ENCODE measurements at regions not wholly inside any gene's neighbourhood (a gene's known extent, or its start where the extent isn't known, plus 50 kb on each side); places are given as distances from the start of the nearest gene placed in this dataset.

GRCh38 chr12:88960213-88960878 is 380.1 kb upstream of the KITLG start:
- no peak for DNase-seq (ENCODE audit: low read depth)
- H3K4me3 ChIP-seq (ENCODE audit: low read depth, low read length), result no peak overlapping the region
- no peak for TF ChIP-seq CTCF (IDR thresholded peaks at IDR 0.05; ENCODE audit: insufficient read depth, low read depth, low read length, missing control alignments)

GRCh38 chr12:88958946-88959345 is 378.7 kb upstream of the KITLG start:
- DNase-seq (ENCODE audit: low read depth), result no peak
- no peak overlapping the region for H3K4me3 ChIP-seq (ENCODE audit: low read depth, low read length)
- TF ChIP-seq CTCF (IDR thresholded peaks at IDR 0.05; ENCODE audit: insufficient read depth, low read depth, low read length, missing control alignments), result no peak

GRCh38 chr12:88958153-88958552 is 377.9 kb upstream of the KITLG start:
- no peak overlapping the region for H3K4me3 ChIP-seq (ENCODE audit: low read depth, low read length)
- no peak for DNase-seq (ENCODE audit: low read depth)

GRCh38 chr12:88957358-88957757 is 377.1 kb upstream of the KITLG start:
- no peak for TF ChIP-seq CTCF (IDR thresholded peaks at IDR 0.05; ENCODE audit: insufficient read depth, low read depth, low read length, missing control alignments)
- no peak overlapping the region for H3K4me3 ChIP-seq (ENCODE audit: low read depth, low read length)
- no peak for DNase-seq (ENCODE audit: low read depth)

More at GRCh38 chr12:88958153-88958552, 377.9 kb upstream of the KITLG start:
- no peak for TF ChIP-seq CTCF (IDR thresholded peaks at IDR 0.05; ENCODE audit: insufficient read depth, low read depth, low read length, missing control alignments)

- TF ChIP-seq CTCF (IDR thresholded peaks at IDR 0.05; ENCODE audit: insufficient read depth, low read depth, low read length, missing control alignments), result no peak
- no peak for DNase-seq (ENCODE audit: low read depth)
- H3K4me3 ChIP-seq (ENCODE audit: low read depth, low read length), result no peak overlapping the region
Observed at GRCh38 chr12:88955531-88955930, 375.3 kb upstream of the KITLG start.

- no peak for DNase-seq (ENCODE audit: low read depth)
- H3K4me3 ChIP-seq (ENCODE audit: low read depth, low read length), result no peak overlapping the region
- no peak for TF ChIP-seq CTCF (IDR thresholded peaks at IDR 0.05; ENCODE audit: insufficient read depth, low read depth, low read length, missing control alignments)
Observed at GRCh38 chr12:88953029-88953586, 372.8 kb upstream of the KITLG start.

GRCh38 chr12:88952562-88952942 is 372.3 kb upstream of the KITLG start:
- no peak for DNase-seq (ENCODE audit: low read depth)
- no peak overlapping the region for H3K4me3 ChIP-seq (ENCODE audit: low read depth, low read length)
- no peak for TF ChIP-seq CTCF (IDR thresholded peaks at IDR 0.05; ENCODE audit: insufficient read depth, low read depth, low read length, missing control alignments)

Measured in GM12865 (cell line).